ENCODE measurements at regions not wholly inside any gene's neighbourhood (a gene's known extent, or its start where the extent isn't known, plus 50 kb on each side); places are given as distances from the start of the nearest gene placed in this dataset.

DNA sequence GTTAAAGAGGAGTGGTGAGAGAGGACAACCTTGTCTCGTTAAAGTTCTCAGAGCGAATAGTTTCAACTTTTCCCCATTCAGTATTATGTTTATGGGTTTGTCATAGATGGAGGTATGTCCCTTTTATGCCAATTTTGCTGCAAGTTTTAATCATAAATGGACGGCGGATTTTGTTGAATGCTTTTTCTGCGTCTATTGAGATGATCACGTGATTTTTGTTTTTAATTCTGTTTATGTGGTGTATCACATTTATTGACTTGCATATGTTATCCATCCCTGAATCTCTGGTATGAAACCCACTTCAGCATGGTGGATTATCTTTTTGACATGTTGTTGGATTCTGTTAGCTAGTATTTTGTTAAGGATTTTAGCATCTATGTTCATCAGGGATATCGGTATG lies 1123.8 kb upstream of the KLHL29 start:
- TF ChIP-seq, protein P1, sequence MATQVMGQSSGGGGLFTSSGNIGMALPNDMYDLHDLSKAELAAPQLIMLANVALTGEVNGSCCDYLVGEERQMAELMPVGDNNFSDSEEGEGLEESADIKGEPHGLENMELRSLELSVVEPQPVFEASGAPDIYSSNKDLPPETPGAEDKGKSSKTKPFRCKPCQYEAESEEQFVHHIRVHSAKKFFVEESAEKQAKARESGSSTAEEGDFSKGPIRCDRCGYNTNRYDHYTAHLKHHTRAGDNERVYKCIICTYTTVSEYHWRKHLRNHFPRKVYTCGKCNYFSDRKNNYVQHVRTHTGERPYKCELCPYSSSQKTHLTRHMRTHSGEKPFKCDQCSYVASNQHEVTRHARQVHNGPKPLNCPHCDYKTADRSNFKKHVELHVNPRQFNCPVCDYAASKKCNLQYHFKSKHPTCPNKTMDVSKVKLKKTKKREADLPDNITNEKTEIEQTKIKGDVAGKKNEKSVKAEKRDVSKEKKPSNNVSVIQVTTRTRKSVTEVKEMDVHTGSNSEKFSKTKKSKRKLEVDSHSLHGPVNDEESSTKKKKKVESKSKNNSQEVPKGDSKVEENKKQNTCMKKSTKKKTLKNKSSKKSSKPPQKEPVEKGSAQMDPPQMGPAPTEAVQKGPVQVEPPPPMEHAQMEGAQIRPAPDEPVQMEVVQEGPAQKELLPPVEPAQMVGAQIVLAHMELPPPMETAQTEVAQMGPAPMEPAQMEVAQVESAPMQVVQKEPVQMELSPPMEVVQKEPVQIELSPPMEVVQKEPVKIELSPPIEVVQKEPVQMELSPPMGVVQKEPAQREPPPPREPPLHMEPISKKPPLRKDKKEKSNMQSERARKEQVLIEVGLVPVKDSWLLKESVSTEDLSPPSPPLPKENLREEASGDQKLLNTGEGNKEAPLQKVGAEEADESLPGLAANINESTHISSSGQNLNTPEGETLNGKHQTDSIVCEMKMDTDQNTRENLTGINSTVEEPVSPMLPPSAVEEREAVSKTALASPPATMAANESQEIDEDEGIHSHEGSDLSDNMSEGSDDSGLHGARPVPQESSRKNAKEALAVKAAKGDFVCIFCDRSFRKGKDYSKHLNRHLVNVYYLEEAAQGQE (IDR thresholded peaks at IDR 0.05; ENCODE audit: insufficient read depth in 1 of 2, low read depth in 2 of 2, low read length in 2 of 2), result no peak

- no peak for TF ChIP-seq SIN3A (IDR thresholded peaks at IDR 0.05; ENCODE audit: borderline replicate concordance, insufficient read depth, low read length)
- TF ChIP-seq FOXP2 (optimal IDR thresholded peaks at IDR 0.05; ENCODE audit: borderline replicate concordance, extremely low read depth, extremely low read length, insufficient read depth), result no peak
- TF ChIP-seq, protein P1 (IDR thresholded peaks at IDR 0.05; ENCODE audit: insufficient read depth in 1 of 2, low read depth in 2 of 2, low read length in 2 of 2), result no peak
- no peak for TF ChIP-seq TAF1 (IDR thresholded peaks at IDR 0.05; ENCODE audit: borderline replicate concordance, insufficient read depth, low read length)
- no peak for TF ChIP-seq POLR2AphosphoS5 (IDR thresholded peaks at IDR 0.05; ENCODE audit: low read depth, low read length)
Measured at GRCh38 chr2:22270341-22270740, 1114.6 kb upstream of the KLHL29 start.

GRCh38 chr2:22273853-22274252 lies 1111.1 kb upstream of the KLHL29 start:
- TF ChIP-seq FOXP2 (optimal IDR thresholded peaks at IDR 0.05; ENCODE audit: borderline replicate concordance, extremely low read depth, extremely low read length, insufficient read depth) (no peak), POLR2AphosphoS5 (IDR thresholded peaks at IDR 0.05; ENCODE audit: low read depth, low read length) (no peak), TAF1 (IDR thresholded peaks at IDR 0.05; ENCODE audit: borderline replicate concordance, insufficient read depth, low read length) (no peak), SIN3A (IDR thresholded peaks at IDR 0.05; ENCODE audit: borderline replicate concordance, insufficient read depth, low read length) (no peak)
- TF ChIP-seq, protein P1 (IDR thresholded peaks at IDR 0.05; ENCODE audit: insufficient read depth in 1 of 2, low read depth in 2 of 2, low read length in 2 of 2), result no peak

GRCh38 chr2:22274661-22275060 lies 1110.3 kb upstream of the KLHL29 start:
- TF ChIP-seq TAF1 (IDR thresholded peaks at IDR 0.05; ENCODE audit: borderline replicate concordance, insufficient read depth, low read length) (no peak), SIN3A (IDR thresholded peaks at IDR 0.05; ENCODE audit: borderline replicate concordance, insufficient read depth, low read length) (no peak), FOXP2 (optimal IDR thresholded peaks at IDR 0.05; ENCODE audit: borderline replicate concordance, extremely low read depth, extremely low read length, insufficient read depth) (no peak)
- TF ChIP-seq, protein P1 (IDR thresholded peaks at IDR 0.05; ENCODE audit: insufficient read depth in 1 of 2, low read depth in 2 of 2, low read length in 2 of 2), result no peak

DNA sequence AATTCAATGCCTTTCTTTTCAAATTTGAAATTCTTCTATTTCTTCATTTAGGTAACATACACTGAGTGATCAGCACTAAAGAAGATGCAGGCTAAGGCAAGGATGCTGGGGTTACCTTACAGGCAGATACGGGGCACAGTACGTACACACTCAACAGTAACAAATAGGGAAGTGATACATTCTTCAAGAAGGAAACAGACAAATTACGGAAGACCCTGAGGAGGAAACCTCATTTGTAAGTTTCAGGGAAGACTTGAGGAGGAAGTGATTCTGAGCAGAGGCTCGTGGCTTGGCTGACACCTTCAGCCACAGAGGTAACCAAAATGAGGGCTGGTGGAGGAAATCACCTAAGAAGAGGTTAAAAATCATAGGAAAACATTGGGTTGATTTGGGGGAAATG lies 1108.3 kb upstream of the KLHL29 start:
- TF ChIP-seq TAF1 (IDR thresholded peaks at IDR 0.05; ENCODE audit: borderline replicate concordance, insufficient read depth, low read length), result no peak
- TF ChIP-seq, protein P1 (IDR thresholded peaks at IDR 0.05; ENCODE audit: insufficient read depth in 1 of 2, low read depth in 2 of 2, low read length in 2 of 2), result no peak
- TF ChIP-seq FOXP2 (optimal IDR thresholded peaks at IDR 0.05; ENCODE audit: borderline replicate concordance, extremely low read depth, extremely low read length, insufficient read depth), result no peak
- no peak for TF ChIP-seq SIN3A (IDR thresholded peaks at IDR 0.05; ENCODE audit: borderline replicate concordance, insufficient read depth, low read length)

All from PFSK-1 (cell line).